K562 (cell line): ENCODE measurements at regions not wholly inside any gene's neighbourhood (a gene's known extent, or its start where the extent isn't known, plus 50 kb on each side); places are given as distances from the start of the nearest gene placed in this dataset.

Source experiments
- ATAC-seq: fragments of 200-7000 bp; cut with Tn5 transposase; 3 replicates; pipeline ENCODE4 v1.9.1; 2020; ENCODE audit warnings: moderate library complexity
- BruUV-seq: library from RNA; stranded (reverse); fragments of 400-500 nt; replicated peaks from 2 replicates; lab custom pipeline; 2021; lab: Mats Ljungman, UMichigan
- CTCF ChIA-PET: fragments of 300-600 bp; formaldehyde crosslinking; extraction: SDS; loops from one replicate; lab custom pipeline; 2021; ENCODE audit warnings: low intra/inter-chr PET ratio; lab: Yijun Ruan, JAX
- POLR2A ChIA-PET: fragments of 300-600, 350-650 bp; sonication (Branson Sonifier 250); formaldehyde crosslinking; extraction: SDS; loops from one replicate; lab custom pipeline; 2021; ENCODE audit warnings: antibody characterized with exemption, inconsistent platforms; lab: Yijun Ruan, JAX
- DNase-seq, 4 experiments: peaks; one replicate each; pipeline versions ENCODE4 v3.0.0 to v3.0.0-alpha.2; 2011 to 2018; ENCODE audit warnings: low spot score in 3 of 4, mixed read lengths in 3 of 4; ENCODE audit errors: extremely low read depth in 1 of 4
- FAIRE-seq: peaks from 2 replicates; lab custom pipeline; 2011; peaks lifted over from hg19 to GRCh38; lab: Jason Lieb, UNC
- H2AFZ ChIP-seq: 2 replicates; pipeline ENCODE4 v1.6.0; 2011; ENCODE audit warnings: low read depth, low read length, control low read depth, inconsistent platforms
- H3K27ac ChIP-seq: fragments of 200-600 bp; 3 replicates; pipeline ENCODE4 v1.8.0; 2011; ENCODE audit warnings: low read depth, mild to moderate bottlenecking, control low read depth, inconsistent platforms, low read length, moderate library complexity, mixed read lengths; ENCODE audit errors: extremely low read depth
- H3K27me3 ChIP-seq, 2 experiments: fragments of 300-600 bp in 1 of 2; 2 replicates in 1 of 2; 3 replicates in 1 of 2; pipeline versions ENCODE4 v1.6.0 to v1.8.0; 2011; ENCODE audit warnings: inconsistent platforms in 2 of 2, low read length in 2 of 2, mild to moderate bottlenecking in 1 of 2, mixed read lengths in 1 of 2, moderate library complexity in 1 of 2; ENCODE audit not compliant: control insufficient read depth in 2 of 2, insufficient read depth in 2 of 2
- H3K36me3 ChIP-seq: fragments of 300-600 bp; 3 replicates; pipeline ENCODE4 v1.8.0; 2011; ENCODE audit warnings: mild to moderate bottlenecking, low read length, inconsistent platforms; ENCODE audit not compliant: control insufficient read depth, insufficient read depth
- H3K4me1 ChIP-seq, 2 experiments: fragments of 200-600 bp in 1 of 2; replicated peaks in 1 of 2; 2 replicates in 1 of 2; 3 replicates in 1 of 2; pipeline versions ENCODE4 v1.5.1 to v1.8.0; 2011; ENCODE audit warnings: inconsistent platforms in 2 of 2, low read length in 2 of 2, mild to moderate bottlenecking in 1 of 2, mixed read lengths in 1 of 2, moderate library complexity in 1 of 2; ENCODE audit not compliant: control insufficient read depth in 2 of 2, insufficient read depth in 2 of 2
- H3K4me2 ChIP-seq: 2 replicates; pipeline ENCODE4 v1.6.1; 2011; ENCODE audit warnings: low read length, control low read depth, inconsistent platforms, mixed read lengths; ENCODE audit not compliant: insufficient read depth
- H3K4me3 ChIP-seq: fragments of 200-600 bp; sonication (generic), shearing (Covaris generic); 2 replicates; pipeline ENCODE4 v1.5.1; 2016; ENCODE audit warnings: control low read depth, inconsistent platforms
- H3K79me2 ChIP-seq: fragments of 200-600 bp; 3 replicates; pipeline ENCODE4 v1.8.0; 2011; ENCODE audit warnings: low read length, inconsistent platforms; ENCODE audit not compliant: control insufficient read depth, insufficient read depth
- H3K9ac ChIP-seq, 2 experiments: 2 replicates each; pipeline versions ENCODE4 v1.6.0 to v1.6.1; 2011; ENCODE audit warnings: low read depth in 2 of 2, low read length in 2 of 2, control low read depth in 1 of 2, inconsistent platforms in 1 of 2, mild to moderate bottlenecking in 1 of 2, mixed read lengths in 1 of 2; ENCODE audit not compliant: insufficient read depth in 1 of 2
- H3K9me1 ChIP-seq: one replicate; pipeline ENCODE4 v1.6.0; 2011; ENCODE audit warnings: inconsistent platforms, mild to moderate bottlenecking, low read length, moderate library complexity; ENCODE audit not compliant: control insufficient read depth, insufficient read depth
- H3K9me3 ChIP-seq: replicated peaks from 2 replicates; pipeline ENCODE4 v1.5.1; 2011; ENCODE audit warnings: low read depth, low read length, inconsistent platforms; ENCODE audit not compliant: control insufficient read depth, insufficient read depth
- H4K20me1 ChIP-seq: replicated peaks from 2 replicates; pipeline ENCODE4 v1.6.1; 2011; ENCODE audit warnings: low read length, inconsistent platforms, mixed read lengths; ENCODE audit not compliant: control insufficient read depth, insufficient read depth
- CBFA2T3 ChIP-seq: fragments of 450-650 bp; IDR thresholded peaks from 2 replicates; pipeline ENCODE4 v1.6.1; 2017
- CREBBP ChIP-seq: IDR thresholded peaks from one replicate; pipeline ENCODE4 v1.6.1; 2012; ENCODE audit warnings: low read depth, mild to moderate bottlenecking, control low read depth, inconsistent platforms, low read length
- DIDO1 ChIP-seq: fragments of 450-650 bp; IDR thresholded peaks from 2 replicates; pipeline ENCODE4 v1.6.1; 2016; ENCODE audit warnings: low read depth, missing biosample characterization, missing genetic modification characterization
- FOXK2 ChIP-seq, 2 experiments: fragments of 450-650 bp; IDR thresholded peaks in 1 of 2; conservative IDR thresholded peaks in 1 of 2; 2 replicates each; pipeline ENCODE4 v1.6.1; 2016; ENCODE audit warnings: low read depth in 2 of 2, mild to moderate bottlenecking in 1 of 2
- IFI16 ChIP-seq: fragments of 250-450 bp; sonication (Bioruptor Pico); IDR thresholded peaks from 2 replicates; pipeline ENCODE4 v2.1.2; 2022; ENCODE audit warnings: mild to moderate bottlenecking, inconsistent platforms
- NR2C1 ChIP-seq, 2 experiments: fragments of 450-650 bp; IDR thresholded peaks; 2 replicates each; pipeline ENCODE4 v1.6.1; 2017; ENCODE audit warnings: mild to moderate bottlenecking in 2 of 2, antibody characterized with exemption in 1 of 2, inconsistent platforms in 1 of 2, missing compliant biosample characterization in 1 of 2, missing genetic modification characterization in 1 of 2
- OTX1 ChIP-seq: fragments of 450-650 bp; formaldehyde crosslinking; IDR thresholded peaks from 2 replicates; pipeline ENCODE4 v1.4.0; 2022; ENCODE audit warnings: mild to moderate bottlenecking
- SMARCB1 ChIP-seq: IDR thresholded peaks from 2 replicates; pipeline ENCODE4 v1.6.1; 2011; ENCODE audit warnings: improper control_type of control experiment, low read depth; ENCODE audit not compliant: insufficient read length
- TARDBP ChIP-seq: fragments of 450-650 bp; IDR thresholded peaks from 2 replicates; pipeline ENCODE4 v1.6.1; 2016
- ZNF347 ChIP-seq: fragments of 450-650 bp; formaldehyde crosslinking; IDR thresholded peaks from 2 replicates; pipeline ENCODE4 v1.4.0; 2020; ENCODE audit warnings: low read depth, mild to moderate bottlenecking, moderate library complexity
- ZNF408 ChIP-seq: fragments of 250-450 bp; sonication (Bioruptor Pico); IDR thresholded peaks from 2 replicates; pipeline ENCODE4 v1.4.0; 2020; ENCODE audit warnings: low read depth, mild to moderate bottlenecking, moderate library complexity
- ZNF696 ChIP-seq: fragments of 250-450 bp; sonication (Bioruptor Pico); conservative IDR thresholded peaks from 2 replicates; pipeline ENCODE4 v1.4.0; 2020; ENCODE audit warnings: mild to moderate bottlenecking, moderate library complexity
- ZNF766 ChIP-seq: fragments of 200-800 bp; sonication (Bioruptor generic); conservative IDR thresholded peaks from 2 replicates; pipeline ENCODE4 v1.6.1; 2016; ENCODE audit warnings: missing genetic modification characterization, missing compliant biosample characterization
- WGBS: fragments of 100-300 bp; shearing (Covaris generic); methylation state at CpG from one replicate; pipeline ENCODE4 v1.1.6; 2016; ENCODE audit warnings: low coverage, mixed read lengths; ENCODE audit not compliant: insufficient coverage; ENCODE audit errors: missing lambda C conversion rate; 5-methylcytosine and 5-hydroxymethylcytosine counted together
- in situ Hi-C: fragments of 300-500 bp; cut with MboI; formaldehyde crosslinking; loops from 4 replicates; pipeline ENCODE4 v1.15.0; 2018; ENCODE audit warnings: inconsistent platforms, mixed read lengths
- intact Hi-C: fragments of 100-400 bp; cut with micrococcal nuclease; formaldehyde crosslinking; loops from 2 replicates; pipeline ENCODE4 v1.14.2; 2022
- TF ChIP-seq, protein P1 (sequence below), 2 experiments: fragments of 450-650 bp; IDR thresholded peaks; 2 replicates each; pipeline ENCODE4 v1.6.1; 2018; ENCODE audit warnings: mild to moderate bottlenecking in 2 of 2, low read depth in 1 of 2; ENCODE audit not compliant: partially characterized antibody in 2 of 2
- TF ChIP-seq, protein P2 (sequence below): IDR thresholded peaks from 3 replicates; pipeline ENCODE4 v1.6.1; 2011; ENCODE audit warnings: borderline replicate concordance, mild to moderate bottlenecking, moderate library complexity; ENCODE audit not compliant: insufficient read length; ENCODE audit errors: extremely low read depth
- TF ChIP-seq, protein P3 (sequence below): fragments of 450-650 bp; formaldehyde crosslinking; conservative IDR thresholded peaks from 2 replicates; pipeline ENCODE4 v1.4.0; 2022; ENCODE audit warnings: mild to moderate bottlenecking, missing genetic modification characterization

DNA sequence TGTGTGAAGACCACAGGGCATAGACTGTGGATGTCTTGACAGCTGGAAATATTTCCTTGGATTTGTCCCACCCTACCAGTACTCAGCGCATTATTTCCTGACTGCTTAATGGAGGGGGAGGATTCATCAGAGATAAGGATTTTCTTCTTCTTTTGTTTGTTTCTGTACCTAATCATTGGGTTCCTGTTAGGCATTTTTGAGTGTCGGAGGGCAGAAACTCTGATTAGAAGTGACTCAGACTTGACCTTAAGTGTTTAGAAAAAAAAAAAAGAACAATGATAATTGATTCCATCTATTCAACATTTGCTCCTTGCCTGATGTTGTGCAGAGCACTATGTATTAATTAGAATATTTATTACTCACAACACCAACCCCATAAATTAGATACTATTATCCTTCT lies 78.5 kb upstream of the SYNPR start:
- no peaks in the 10 kb centered on the region for H3K27me3 ChIP-seq
- no peaks in the 10 kb centered on the region for H3K36me3 ChIP-seq
- no peaks in the 10 kb centered on the region for H3K9me3 ChIP-seq
- H3K79me2 ChIP-seq: no peaks in the 10 kb centered on the region
- ChIA-PET CTCF (no interaction called here), POLR2A (no interaction called here)
- intact Hi-C loops (no loop called here), in situ Hi-C loops (no loop called here)
- no peak overlapping the region for H3K4me2 ChIP-seq
- no peaks in the 10 kb centered on the region for H4K20me1 ChIP-seq
- H3K4me3 ChIP-seq: no peak overlapping the region
- no peak for DNase-seq
- H3K27ac ChIP-seq: no peak overlapping the region
- FAIRE-seq: no peak
- H3K9ac ChIP-seq: no peak overlapping the region
- no peak overlapping the region for H2AFZ ChIP-seq
- no TSS peak for BruUV-seq
- no peaks in the 10 kb centered on the region for H3K4me1 ChIP-seq
- no peaks in the 10 kb centered on the region for H3K9me1 ChIP-seq
- WGBS: 0% methylated on average over 2 of the region's 2 CpGs
- ATAC-seq: no peak
- TF ChIP-seq CREBBP: no peak
- no peak for TF ChIP-seq OTX1 (CRISPR knock-in tag)
- TF ChIP-seq, protein P1, sequence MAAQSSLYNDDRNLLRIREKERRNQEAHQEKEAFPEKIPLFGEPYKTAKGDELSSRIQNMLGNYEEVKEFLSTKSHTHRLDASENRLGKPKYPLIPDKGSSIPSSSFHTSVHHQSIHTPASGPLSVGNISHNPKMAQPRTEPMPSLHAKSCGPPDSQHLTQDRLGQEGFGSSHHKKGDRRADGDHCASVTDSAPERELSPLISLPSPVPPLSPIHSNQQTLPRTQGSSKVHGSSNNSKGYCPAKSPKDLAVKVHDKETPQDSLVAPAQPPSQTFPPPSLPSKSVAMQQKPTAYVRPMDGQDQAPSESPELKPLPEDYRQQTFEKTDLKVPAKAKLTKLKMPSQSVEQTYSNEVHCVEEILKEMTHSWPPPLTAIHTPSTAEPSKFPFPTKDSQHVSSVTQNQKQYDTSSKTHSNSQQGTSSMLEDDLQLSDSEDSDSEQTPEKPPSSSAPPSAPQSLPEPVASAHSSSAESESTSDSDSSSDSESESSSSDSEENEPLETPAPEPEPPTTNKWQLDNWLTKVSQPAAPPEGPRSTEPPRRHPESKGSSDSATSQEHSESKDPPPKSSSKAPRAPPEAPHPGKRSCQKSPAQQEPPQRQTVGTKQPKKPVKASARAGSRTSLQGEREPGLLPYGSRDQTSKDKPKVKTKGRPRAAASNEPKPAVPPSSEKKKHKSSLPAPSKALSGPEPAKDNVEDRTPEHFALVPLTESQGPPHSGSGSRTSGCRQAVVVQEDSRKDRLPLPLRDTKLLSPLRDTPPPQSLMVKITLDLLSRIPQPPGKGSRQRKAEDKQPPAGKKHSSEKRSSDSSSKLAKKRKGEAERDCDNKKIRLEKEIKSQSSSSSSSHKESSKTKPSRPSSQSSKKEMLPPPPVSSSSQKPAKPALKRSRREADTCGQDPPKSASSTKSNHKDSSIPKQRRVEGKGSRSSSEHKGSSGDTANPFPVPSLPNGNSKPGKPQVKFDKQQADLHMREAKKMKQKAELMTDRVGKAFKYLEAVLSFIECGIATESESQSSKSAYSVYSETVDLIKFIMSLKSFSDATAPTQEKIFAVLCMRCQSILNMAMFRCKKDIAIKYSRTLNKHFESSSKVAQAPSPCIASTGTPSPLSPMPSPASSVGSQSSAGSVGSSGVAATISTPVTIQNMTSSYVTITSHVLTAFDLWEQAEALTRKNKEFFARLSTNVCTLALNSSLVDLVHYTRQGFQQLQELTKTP (IDR thresholded peaks at IDR 0.05; ENCODE audit: low read depth in 1 of 2, partially characterized antibody in 2 of 2): no peak
- TF ChIP-seq DIDO1 (tag): no peak
- TF ChIP-seq ZNF766 (CRISPR knock-in tag): no peak
- no peak for TF ChIP-seq ZNF696 (CRISPR knock-in tag)
- no peak for TF ChIP-seq FOXK2 (conservative IDR thresholded peaks at IDR 0.05 in 1 of 2, IDR thresholded peaks at IDR 0.05 in 1 of 2; ENCODE audit: low read depth in 2 of 2)
- TF ChIP-seq ZNF408 (CRISPR knock-in tag): no peak
- TF ChIP-seq CBFA2T3: no peak
- no peak for TF ChIP-seq ZNF347 (CRISPR knock-in tag)
- no peak for TF ChIP-seq NR2C1 (IDR thresholded peaks at IDR 0.05)
- no peak for TF ChIP-seq NR2C1 (tag; IDR thresholded peaks at IDR 0.05)
- TF ChIP-seq TARDBP: no peak
- TF ChIP-seq, protein P2, sequence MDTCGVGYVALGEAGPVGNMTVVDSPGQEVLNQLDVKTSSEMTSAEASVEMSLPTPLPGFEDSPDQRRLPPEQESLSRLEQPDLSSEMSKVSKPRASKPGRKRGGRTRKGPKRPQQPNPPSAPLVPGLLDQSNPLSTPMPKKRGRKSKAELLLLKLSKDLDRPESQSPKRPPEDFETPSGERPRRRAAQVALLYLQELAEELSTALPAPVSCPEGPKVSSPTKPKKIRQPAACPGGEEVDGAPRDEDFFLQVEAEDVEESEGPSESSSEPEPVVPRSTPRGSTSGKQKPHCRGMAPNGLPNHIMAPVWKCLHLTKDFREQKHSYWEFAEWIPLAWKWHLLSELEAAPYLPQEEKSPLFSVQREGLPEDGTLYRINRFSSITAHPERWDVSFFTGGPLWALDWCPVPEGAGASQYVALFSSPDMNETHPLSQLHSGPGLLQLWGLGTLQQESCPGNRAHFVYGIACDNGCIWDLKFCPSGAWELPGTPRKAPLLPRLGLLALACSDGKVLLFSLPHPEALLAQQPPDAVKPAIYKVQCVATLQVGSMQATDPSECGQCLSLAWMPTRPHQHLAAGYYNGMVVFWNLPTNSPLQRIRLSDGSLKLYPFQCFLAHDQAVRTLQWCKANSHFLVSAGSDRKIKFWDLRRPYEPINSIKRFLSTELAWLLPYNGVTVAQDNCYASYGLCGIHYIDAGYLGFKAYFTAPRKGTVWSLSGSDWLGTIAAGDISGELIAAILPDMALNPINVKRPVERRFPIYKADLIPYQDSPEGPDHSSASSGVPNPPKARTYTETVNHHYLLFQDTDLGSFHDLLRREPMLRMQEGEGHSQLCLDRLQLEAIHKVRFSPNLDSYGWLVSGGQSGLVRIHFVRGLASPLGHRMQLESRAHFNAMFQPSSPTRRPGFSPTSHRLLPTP: no peak
- no peak for TF ChIP-seq IFI16 (CRISPR knock-in tag)
- no peak for TF ChIP-seq SMARCB1
- TF ChIP-seq, protein P3, sequence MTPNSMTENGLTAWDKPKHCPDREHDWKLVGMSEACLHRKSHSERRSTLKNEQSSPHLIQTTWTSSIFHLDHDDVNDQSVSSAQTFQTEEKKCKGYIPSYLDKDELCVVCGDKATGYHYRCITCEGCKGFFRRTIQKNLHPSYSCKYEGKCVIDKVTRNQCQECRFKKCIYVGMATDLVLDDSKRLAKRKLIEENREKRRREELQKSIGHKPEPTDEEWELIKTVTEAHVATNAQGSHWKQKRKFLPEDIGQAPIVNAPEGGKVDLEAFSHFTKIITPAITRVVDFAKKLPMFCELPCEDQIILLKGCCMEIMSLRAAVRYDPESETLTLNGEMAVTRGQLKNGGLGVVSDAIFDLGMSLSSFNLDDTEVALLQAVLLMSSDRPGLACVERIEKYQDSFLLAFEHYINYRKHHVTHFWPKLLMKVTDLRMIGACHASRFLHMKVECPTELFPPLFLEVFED (CRISPR knock-in tag): no peak
